Liver (tissue), 3 donors: ENCODE measurements at regions not wholly inside any gene's neighbourhood (a gene's known extent, or its start where the extent isn't known, plus 50 kb on each side); places are given as distances from the start of the nearest gene placed in this dataset.

ENCODE experiments used
- CTCF ChIP-seq: fragments of 150-350 bp; IDR thresholded peaks from 2 replicates; pipeline ENCODE4 v1.5.1; 2017; ENCODE audit warnings: improper control_type of control experiment, low read depth, low read length; ENCODE audit not compliant: missing input control
- EGR1 ChIP-seq, 2 donors: IDR thresholded peaks; 2 replicates each; pipeline ENCODE4 v1.6.1; 2016 to 2018; ENCODE audit warnings: antibody characterized with exemption in 2 of 2, low read depth in 2 of 2
- FOXA1 ChIP-seq: IDR thresholded peaks from 2 replicates; pipeline ENCODE4 v1.6.1; 2016; ENCODE audit warnings: antibody characterized with exemption
- FOXA2 ChIP-seq: IDR thresholded peaks from 2 replicates; pipeline ENCODE4 v1.6.1; 2016; ENCODE audit warnings: antibody characterized with exemption
- MAX ChIP-seq: IDR thresholded peaks from 2 replicates; pipeline ENCODE4 v1.6.1; 2016; ENCODE audit warnings: antibody characterized with exemption
- NR2F2 ChIP-seq: IDR thresholded peaks from 2 replicates; pipeline ENCODE4 v1.6.1; 2016; ENCODE audit warnings: antibody characterized with exemption
- TAF1 ChIP-seq: conservative IDR thresholded peaks from 2 replicates; pipeline ENCODE4 v1.6.1; 2016; ENCODE audit warnings: antibody characterized with exemption, mild to moderate bottlenecking
- ZBTB33 ChIP-seq: IDR thresholded peaks from 2 replicates; pipeline ENCODE4 v1.6.1; 2016; ENCODE audit warnings: antibody characterized with exemption
- donor health status: healthy.
- donor health status: healthy.

GRCh38 chr1:55346586-55346985, 131.4 kb upstream of the USP24 start:
- TF ChIP-seq CTCF (no peak), ZBTB33 (no peak), EGR1 (IDR thresholded peaks at IDR 0.05; ENCODE audit: low read depth in 2 of 2) (no peak), TAF1 (no peak), FOXA2 (no peak), NR2F2 (no peak), MAX (no peak), FOXA1 (no peak)
